Mammary epithelial cell (primary cell): ENCODE measurements at regions not wholly inside any gene's neighbourhood (a gene's known extent, or its start where the extent isn't known, plus 50 kb on each side); places are given as distances from the start of the nearest gene placed in this dataset.

Experiments used
- EZH2 ChIP-seq: IDR thresholded peaks from 2 replicates; pipeline ENCODE4 v1.6.1; 2012; ENCODE audit warnings: low read length, inconsistent platforms, borderline replicate concordance
- TF ChIP-seq, protein P1 (sequence below), 2 donors: IDR thresholded peaks in 1 of 2; conservative IDR thresholded peaks in 1 of 2; 2 replicates each; pipeline ENCODE4 v1.5.1; 2011 to 2012; ENCODE audit warnings: inconsistent platforms in 2 of 2, low read length in 2 of 2, mild to moderate bottlenecking in 2 of 2, control low read depth in 1 of 2, low read depth in 1 of 2; ENCODE audit not compliant: insufficient read depth in 1 of 2; ENCODE audit errors: extremely low read depth in 1 of 2

DNA sequence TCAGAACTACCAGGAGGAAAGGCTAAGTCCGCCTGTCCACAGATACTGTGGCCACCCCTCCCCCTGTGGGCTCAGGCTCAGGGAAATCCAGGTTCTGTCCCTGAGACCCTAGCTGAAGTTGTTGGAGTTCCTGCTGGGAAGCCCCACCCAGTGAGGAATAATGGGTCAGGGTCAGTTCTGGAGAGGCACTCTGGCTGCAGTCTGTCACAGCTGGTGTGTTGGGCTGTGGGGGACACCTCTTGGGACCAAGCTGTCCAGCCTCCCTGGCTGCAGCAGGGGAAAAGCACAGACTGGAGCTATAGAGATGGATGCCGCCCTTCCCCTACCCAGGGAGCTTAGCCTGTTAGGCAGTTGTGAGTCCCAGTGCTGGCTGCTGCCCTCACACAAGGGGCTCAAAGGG is 65.1 kb upstream of the RGS21 start:
- TF ChIP-seq, protein P1, sequence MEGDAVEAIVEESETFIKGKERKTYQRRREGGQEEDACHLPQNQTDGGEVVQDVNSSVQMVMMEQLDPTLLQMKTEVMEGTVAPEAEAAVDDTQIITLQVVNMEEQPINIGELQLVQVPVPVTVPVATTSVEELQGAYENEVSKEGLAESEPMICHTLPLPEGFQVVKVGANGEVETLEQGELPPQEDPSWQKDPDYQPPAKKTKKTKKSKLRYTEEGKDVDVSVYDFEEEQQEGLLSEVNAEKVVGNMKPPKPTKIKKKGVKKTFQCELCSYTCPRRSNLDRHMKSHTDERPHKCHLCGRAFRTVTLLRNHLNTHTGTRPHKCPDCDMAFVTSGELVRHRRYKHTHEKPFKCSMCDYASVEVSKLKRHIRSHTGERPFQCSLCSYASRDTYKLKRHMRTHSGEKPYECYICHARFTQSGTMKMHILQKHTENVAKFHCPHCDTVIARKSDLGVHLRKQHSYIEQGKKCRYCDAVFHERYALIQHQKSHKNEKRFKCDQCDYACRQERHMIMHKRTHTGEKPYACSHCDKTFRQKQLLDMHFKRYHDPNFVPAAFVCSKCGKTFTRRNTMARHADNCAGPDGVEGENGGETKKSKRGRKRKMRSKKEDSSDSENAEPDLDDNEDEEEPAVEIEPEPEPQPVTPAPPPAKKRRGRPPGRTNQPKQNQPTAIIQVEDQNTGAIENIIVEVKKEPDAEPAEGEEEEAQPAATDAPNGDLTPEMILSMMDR (conservative IDR thresholded peaks at IDR 0.05 in 1 of 2, IDR thresholded peaks at IDR 0.05 in 1 of 2; ENCODE audit: extremely low read depth in 1 of 2, insufficient read depth in 1 of 2, low read depth in 1 of 2, low read length in 2 of 2) = no peak
- no peak for TF ChIP-seq EZH2
